HG02798 (cell line): ENCODE measurements at regions not wholly inside any gene's neighbourhood (a gene's known extent, or its start where the extent isn't known, plus 50 kb on each side); places are given as distances from the start of the nearest gene placed in this dataset.

Source experiments
- ATAC-seq: cut with Tn5 transposase; IDR thresholded peaks from one replicate; pipeline ENCODE4 v1.9.1; 2021; ENCODE audit warnings: mild to moderate bottlenecking; ENCODE audit not compliant: unreplicated experiment, poor library complexity

GRCh38 chr5:74576941-74577456, 63.5 kb downstream of the ENC1 start:
- ATAC-seq = peak; percentile 81

DNA sequence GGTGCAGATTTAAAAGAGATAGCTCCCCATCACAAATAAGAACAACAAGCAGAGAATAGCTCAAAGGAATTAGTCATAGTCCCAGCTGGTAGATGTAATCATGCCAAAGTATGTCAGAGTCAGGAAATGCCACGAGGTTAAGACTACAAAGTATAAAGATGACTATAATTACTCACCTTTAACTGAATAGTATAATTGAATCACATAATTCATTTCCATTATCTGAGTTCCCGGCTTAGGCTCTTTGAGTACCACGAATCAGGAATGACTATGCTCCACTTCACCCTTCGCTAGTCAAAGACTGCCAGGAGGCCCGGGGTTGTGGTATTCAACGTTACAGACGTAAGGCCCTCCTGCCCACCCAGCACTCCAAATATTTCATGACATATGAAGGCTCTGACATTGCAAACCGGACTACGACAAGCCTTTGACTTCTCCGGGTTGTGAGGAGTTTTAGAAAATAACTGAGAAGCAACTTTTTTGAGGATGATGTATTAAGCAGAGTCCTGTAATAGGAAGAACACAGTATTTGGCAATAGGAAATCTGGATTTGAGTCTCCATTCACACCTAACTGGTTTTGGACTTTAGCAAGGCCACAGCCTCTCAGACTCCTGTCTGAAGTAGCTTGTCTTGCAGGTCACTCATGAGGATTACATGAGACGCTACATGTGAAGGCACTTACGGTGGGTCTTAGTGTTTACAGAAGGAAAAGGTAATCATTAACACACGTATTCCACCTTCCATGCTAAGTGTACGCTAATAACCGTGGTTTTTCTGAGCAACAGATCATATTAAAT, 64.6 kb downstream of the ENC1 start:
- ATAC-seq = no peak

GRCh38 chr5:74570250-74570649, 70.3 kb downstream of the ENC1 start:
- no peak for ATAC-seq

GRCh38 chr5:74567411-74567995, 73.0 kb downstream of the ENC1 start:
- ATAC-seq = no peak

DNA sequence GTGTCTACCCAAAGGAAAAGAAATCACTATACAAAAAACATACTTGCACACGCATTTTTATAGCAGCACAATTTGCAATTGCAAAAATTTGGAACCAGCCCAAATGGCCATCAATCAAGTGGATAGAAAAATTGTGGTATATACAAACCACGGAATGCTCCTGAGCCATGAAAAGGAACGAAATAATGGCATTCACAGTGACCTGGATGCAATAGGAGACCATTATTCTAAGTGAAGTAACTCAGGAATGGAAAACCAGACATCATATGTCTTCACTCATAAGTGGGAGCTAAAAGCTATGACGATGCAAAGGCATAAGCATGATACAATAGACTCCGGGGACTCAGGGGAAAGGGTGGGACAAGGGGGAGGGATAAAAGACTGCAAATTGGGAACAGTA, 78.4 kb downstream of the ENC1 start:
- ATAC-seq = no peak

GRCh38 chr5:74560245-74560644, 80.3 kb downstream of the ENC1 start:
- ATAC-seq = no peak

GRCh38 chr5:74556631-74557595, 83.6 kb downstream of the ENC1 start:
- ATAC-seq = no peak

DNA sequence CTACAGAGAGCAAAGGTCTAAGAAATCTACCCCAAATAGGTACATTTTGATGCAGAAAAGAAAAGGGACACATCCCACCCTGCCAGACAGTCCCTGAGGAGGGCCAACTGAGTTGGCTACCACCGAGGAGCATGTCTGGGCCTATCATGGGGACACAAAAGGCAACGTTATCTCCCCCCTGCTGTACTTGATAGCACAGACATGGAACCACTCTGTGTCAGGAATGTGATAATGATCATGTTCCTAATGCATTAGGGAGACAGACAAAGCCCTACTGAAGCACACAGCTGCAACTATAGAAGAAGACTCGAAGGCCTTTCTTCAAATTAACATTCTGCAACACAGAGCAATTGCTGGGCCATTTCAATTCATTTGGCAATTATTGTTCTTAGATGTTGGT, 84.5 kb downstream of the ENC1 start:
- ATAC-seq = no peak

DNA sequence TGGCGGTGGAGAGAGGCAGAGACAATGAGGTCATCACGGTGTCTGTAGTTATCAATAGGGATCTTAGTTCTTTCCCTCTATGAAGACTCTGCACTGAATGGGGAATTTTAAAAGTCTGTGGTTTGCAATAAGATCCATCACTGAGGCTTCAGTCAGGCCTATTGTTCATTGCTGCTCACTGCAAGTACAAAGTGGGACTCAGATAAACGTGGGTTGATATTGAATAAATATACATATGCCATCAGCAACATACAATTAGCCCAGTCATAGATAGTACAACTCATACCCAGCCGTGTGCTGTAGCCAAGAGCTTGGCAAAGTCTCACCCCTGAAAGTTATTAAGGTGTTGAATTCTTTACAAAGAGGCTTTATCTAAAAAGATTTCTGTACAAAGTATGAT, 88.4 kb downstream of the ENC1 start:
- ATAC-seq = no peak

DNA sequence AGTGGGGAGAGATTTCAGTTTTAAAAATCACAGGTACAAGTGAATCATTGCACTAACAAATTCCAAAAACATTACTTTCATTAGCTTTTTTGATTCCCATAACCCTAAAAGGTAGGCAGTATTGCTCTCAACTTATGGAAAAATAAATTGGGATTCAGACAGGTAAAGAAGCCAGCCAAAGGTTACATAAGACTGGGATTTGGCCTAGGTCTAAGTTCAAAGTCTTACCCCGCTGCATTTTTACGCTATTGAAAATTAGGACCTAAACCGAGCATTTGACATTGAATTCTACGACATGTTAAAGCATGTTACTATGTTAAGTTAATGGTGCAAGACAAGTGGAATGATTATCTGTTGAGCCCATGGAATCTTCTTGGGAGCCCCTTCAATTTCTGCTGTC, 89.6 kb downstream of the ENC1 start:
- no peak for ATAC-seq

DNA sequence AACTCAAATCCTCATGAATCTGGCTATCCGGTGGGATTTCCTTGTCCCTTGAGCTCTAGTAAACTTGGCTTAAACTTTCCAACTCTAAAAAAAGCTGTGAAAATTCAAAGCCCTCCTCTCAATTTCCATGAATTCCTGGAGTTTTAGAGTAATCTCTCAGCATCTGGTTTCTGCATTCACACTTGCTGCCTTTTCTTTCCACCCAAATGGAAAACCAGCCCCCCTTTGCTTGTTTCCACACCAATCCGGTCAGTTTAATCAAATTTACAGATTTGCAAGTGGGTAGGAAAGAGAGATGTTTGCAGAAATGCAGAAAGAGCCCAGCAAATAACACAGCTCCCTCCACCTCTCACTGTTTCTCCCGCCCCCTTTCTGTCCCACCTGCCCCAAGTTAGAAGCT, 91.1 kb downstream of the ENC1 start:
- ATAC-seq = no peak

GRCh38 chr5:74546796-74547195, 93.7 kb downstream of the ENC1 start:
- ATAC-seq = no peak

- ATAC-seq = no peak
These were observed 95.7 kb downstream of the ENC1 start for GRCh38 chr5:74544811-74545210.

DNA sequence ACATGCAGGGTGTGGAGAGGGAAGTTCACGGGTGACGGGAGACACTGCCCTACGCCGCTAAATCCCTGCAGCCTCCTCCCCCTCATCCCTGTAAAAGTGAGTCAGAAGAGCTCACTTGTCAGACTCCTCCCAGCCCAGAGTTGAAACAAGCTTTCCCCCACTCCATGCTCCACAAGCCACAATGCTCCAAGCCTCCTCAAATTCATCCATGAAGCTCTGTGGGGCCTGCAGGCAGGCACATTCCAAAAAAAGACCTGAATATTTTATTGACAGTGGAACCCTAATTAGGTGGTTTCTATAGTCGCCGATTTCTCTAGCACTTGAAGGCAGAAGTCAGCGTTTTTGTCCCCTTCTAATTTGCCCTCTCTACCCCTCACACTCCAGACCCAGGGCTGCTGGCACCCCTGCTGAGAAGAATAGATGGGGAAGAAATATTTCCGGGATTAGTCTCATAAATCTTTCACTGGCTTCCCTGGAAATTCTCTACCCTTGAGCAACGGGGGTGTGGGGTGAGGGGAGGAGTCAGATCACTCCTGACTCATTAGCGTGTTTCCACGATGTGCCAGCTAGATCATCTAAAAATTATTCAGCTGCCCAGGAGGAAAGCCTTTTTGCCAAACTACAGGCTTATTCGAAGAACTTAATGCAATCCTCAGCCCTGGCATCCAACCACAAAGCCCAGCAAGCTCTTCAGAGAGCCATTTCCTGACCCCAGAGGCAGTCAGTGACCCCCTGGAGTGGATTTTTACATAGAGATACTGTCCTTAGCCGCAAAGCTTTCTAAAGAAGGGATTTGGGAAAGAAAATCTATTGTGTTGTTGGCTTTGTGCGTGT, 97.1 kb downstream of the ENC1 start:
- ATAC-seq = no peak

GRCh38 chr5:74542482-74542881, 98.0 kb downstream of the ENC1 start:
- no peak for ATAC-seq

- no peak for ATAC-seq
These were observed 99.1 kb downstream of the ENC1 start for GRCh38 chr5:74541381-74541781.

GRCh38 chr5:74540622-74541021, 99.9 kb downstream of the ENC1 start:
- ATAC-seq = no peak

- ATAC-seq = no peak
These were observed 100.5 kb downstream of the ENC1 start for GRCh38 chr5:74539986-74540385.

GRCh38 chr5:74538206-74538661, 102.3 kb downstream of the ENC1 start:
- no peak for ATAC-seq

- no peak for ATAC-seq
These were observed 103.9 kb downstream of the ENC1 start for GRCh38 chr5:74536658-74537057.
